ENCODE measurements at regions not wholly inside any gene's neighbourhood (a gene's known extent, or its start where the extent isn't known, plus 50 kb on each side); places are given as distances from the start of the nearest gene placed in this dataset.

- no peak overlapping the region for H3K9ac ChIP-seq (ENCODE audit: low read depth, low read length)
- H3K9me3 ChIP-seq (ENCODE audit: control insufficient read depth, insufficient read depth, low read length) = no peaks in the 10 kb centered on the region
- no peak overlapping the region for H3K4me3 ChIP-seq (ENCODE audit: low read depth, low read length)
- H3K36me3 ChIP-seq (ENCODE audit: control insufficient read depth, insufficient read depth, low read length) = no peaks in the 10 kb centered on the region
- H3K27ac ChIP-seq (ENCODE audit: low read depth, low read length) = no peak overlapping the region
- H3K27me3 ChIP-seq (ENCODE audit: control insufficient read depth, insufficient read depth, low read length) = no peaks in the 10 kb centered on the region
- peaks cover 10% of the 10 kb centered on the region for H3K4me1 ChIP-seq (ENCODE audit: control insufficient read depth, insufficient read depth, low read length)
Observed at GRCh38 chr4:180828455-180829018, 1414.7 kb upstream of the TENM3 start.

- H3K36me3 ChIP-seq (ENCODE audit: control insufficient read depth, insufficient read depth, low read length) = no peaks in the 10 kb centered on the region
- H3K9me3 ChIP-seq (ENCODE audit: control insufficient read depth, insufficient read depth, low read length) = no peaks in the 10 kb centered on the region
- no peak overlapping the region for H3K4me3 ChIP-seq (ENCODE audit: low read depth, low read length)
- H3K9ac ChIP-seq (ENCODE audit: low read depth, low read length) = no peak overlapping the region
- no peaks in the 10 kb centered on the region for H3K27me3 ChIP-seq (ENCODE audit: control insufficient read depth, insufficient read depth, low read length)
- H3K4me1 ChIP-seq (ENCODE audit: control insufficient read depth, insufficient read depth, low read length) = peaks cover 10% of the 10 kb centered on the region
- no peak overlapping the region for H3K27ac ChIP-seq (ENCODE audit: low read depth, low read length)
Observed at GRCh38 chr4:180832073-180832472, 1411.1 kb upstream of the TENM3 start.

GRCh38 chr4:180840142-180840541, 1403.1 kb upstream of the TENM3 start:
- Histone ChIP-seq H3K4me3 (ENCODE audit: low read depth, low read length) (no peak overlapping the region), H3K27ac (ENCODE audit: low read depth, low read length) (no peak overlapping the region), H3K4me1 (ENCODE audit: control insufficient read depth, insufficient read depth, low read length) (no peaks in the 10 kb centered on the region), H3K9ac (ENCODE audit: low read depth, low read length) (no peak overlapping the region), H3K36me3 (ENCODE audit: control insufficient read depth, insufficient read depth, low read length) (no peaks in the 10 kb centered on the region), H3K27me3 (ENCODE audit: control insufficient read depth, insufficient read depth, low read length) (no peaks in the 10 kb centered on the region), H3K9me3 (ENCODE audit: control insufficient read depth, insufficient read depth, low read length) (no peaks in the 10 kb centered on the region)

GRCh38 chr4:180850318-180850940, 1392.8 kb upstream of the TENM3 start:
- Histone ChIP-seq H3K4me1 (ENCODE audit: control insufficient read depth, insufficient read depth, low read length) (peaks cover 10% of the 10 kb centered on the region; the same call in 1 of the 2 replicates), H3K9ac (ENCODE audit: low read depth, low read length) (no peak overlapping the region), H3K9me3 (ENCODE audit: control insufficient read depth, insufficient read depth, low read length) (no peaks in the 10 kb centered on the region), H3K36me3 (ENCODE audit: control insufficient read depth, insufficient read depth, low read length) (no peaks in the 10 kb centered on the region), H3K27me3 (ENCODE audit: control insufficient read depth, insufficient read depth, low read length) (no peaks in the 10 kb centered on the region), H3K27ac (ENCODE audit: low read depth, low read length) (no peak overlapping the region), H3K4me3 (ENCODE audit: low read depth, low read length) (no peak overlapping the region)

GRCh38 chr4:180852738-180853137, 1390.5 kb upstream of the TENM3 start:
- Histone ChIP-seq H3K4me3 (ENCODE audit: low read depth, low read length) (no peak overlapping the region), H3K9me3 (ENCODE audit: control insufficient read depth, insufficient read depth, low read length) (no peaks in the 10 kb centered on the region), H3K9ac (ENCODE audit: low read depth, low read length) (no peak overlapping the region), H3K27ac (ENCODE audit: low read depth, low read length) (no peak overlapping the region), H3K4me1 (ENCODE audit: control insufficient read depth, insufficient read depth, low read length) (peaks cover 10% of the 10 kb centered on the region; the same call in 1 of the 2 replicates), H3K27me3 (ENCODE audit: control insufficient read depth, insufficient read depth, low read length) (no peaks in the 10 kb centered on the region), H3K36me3 (ENCODE audit: control insufficient read depth, insufficient read depth, low read length) (no peaks in the 10 kb centered on the region)

GRCh38 chr4:180855184-180855583, 1388.0 kb upstream of the TENM3 start:
- H3K36me3 ChIP-seq (ENCODE audit: control insufficient read depth, insufficient read depth, low read length) = no peaks in the 10 kb centered on the region
- H3K27me3 ChIP-seq (ENCODE audit: control insufficient read depth, insufficient read depth, low read length) = no peaks in the 10 kb centered on the region
- no peak overlapping the region for H3K9ac ChIP-seq (ENCODE audit: low read depth, low read length)
- no peaks in the 10 kb centered on the region for H3K9me3 ChIP-seq (ENCODE audit: control insufficient read depth, insufficient read depth, low read length)
- peaks cover 10% of the 10 kb centered on the region; the same call in 1 of the 2 replicates for H3K4me1 ChIP-seq (ENCODE audit: control insufficient read depth, insufficient read depth, low read length)
- no peak overlapping the region for H3K27ac ChIP-seq (ENCODE audit: low read depth, low read length)
- no peak overlapping the region for H3K4me3 ChIP-seq (ENCODE audit: low read depth, low read length)

GRCh38 chr4:180860089-180860720, 1383.0 kb upstream of the TENM3 start:
- Histone ChIP-seq H3K9me3 (ENCODE audit: control insufficient read depth, insufficient read depth, low read length) (no peaks in the 10 kb centered on the region), H3K27me3 (ENCODE audit: control insufficient read depth, insufficient read depth, low read length) (no peaks in the 10 kb centered on the region), H3K4me3 (ENCODE audit: low read depth, low read length) (no peak overlapping the region), H3K9ac (ENCODE audit: low read depth, low read length) (no peak overlapping the region), H3K27ac (ENCODE audit: low read depth, low read length) (no peak overlapping the region), H3K36me3 (ENCODE audit: control insufficient read depth, insufficient read depth, low read length) (no peaks in the 10 kb centered on the region), H3K4me1 (ENCODE audit: control insufficient read depth, insufficient read depth, low read length) (no peaks in the 10 kb centered on the region)

- Histone ChIP-seq H3K27ac (ENCODE audit: low read depth, low read length) (no peak overlapping the region), H3K36me3 (ENCODE audit: control insufficient read depth, insufficient read depth, low read length) (no peaks in the 10 kb centered on the region), H3K9me3 (ENCODE audit: control insufficient read depth, insufficient read depth, low read length) (no peaks in the 10 kb centered on the region), H3K4me1 (ENCODE audit: control insufficient read depth, insufficient read depth, low read length) (no peaks in the 10 kb centered on the region), H3K9ac (ENCODE audit: low read depth, low read length) (no peak overlapping the region), H3K27me3 (ENCODE audit: control insufficient read depth, insufficient read depth, low read length) (no peaks in the 10 kb centered on the region), H3K4me3 (ENCODE audit: low read depth, low read length) (no peak overlapping the region)
Observed at GRCh38 chr4:180861651-180862050, 1381.6 kb upstream of the TENM3 start.

- H3K9ac ChIP-seq (ENCODE audit: low read depth, low read length) = no peak overlapping the region
- no peaks in the 10 kb centered on the region for H3K36me3 ChIP-seq (ENCODE audit: control insufficient read depth, insufficient read depth, low read length)
- H3K27me3 ChIP-seq (ENCODE audit: control insufficient read depth, insufficient read depth, low read length) = no peaks in the 10 kb centered on the region
- H3K4me1 ChIP-seq (ENCODE audit: control insufficient read depth, insufficient read depth, low read length) = no peaks in the 10 kb centered on the region
- no peak overlapping the region for H3K4me3 ChIP-seq (ENCODE audit: low read depth, low read length)
- H3K27ac ChIP-seq (ENCODE audit: low read depth, low read length) = no peak overlapping the region
- no peaks in the 10 kb centered on the region for H3K9me3 ChIP-seq (ENCODE audit: control insufficient read depth, insufficient read depth, low read length)
Observed at GRCh38 chr4:180866933-180867643, 1376.1 kb upstream of the TENM3 start.

GRCh38 chr4:180870623-180871022, 1372.6 kb upstream of the TENM3 start:
- Histone ChIP-seq H3K9me3 (ENCODE audit: control insufficient read depth, insufficient read depth, low read length) (no peaks in the 10 kb centered on the region), H3K4me1 (ENCODE audit: control insufficient read depth, insufficient read depth, low read length) (no peaks in the 10 kb centered on the region), H3K27ac (ENCODE audit: low read depth, low read length) (no peak overlapping the region), H3K27me3 (ENCODE audit: control insufficient read depth, insufficient read depth, low read length) (no peaks in the 10 kb centered on the region), H3K9ac (ENCODE audit: low read depth, low read length) (no peak overlapping the region), H3K4me3 (ENCODE audit: low read depth, low read length) (no peak overlapping the region), H3K36me3 (ENCODE audit: control insufficient read depth, insufficient read depth, low read length) (no peaks in the 10 kb centered on the region)

GRCh38 chr4:180898305-180898704, 1344.9 kb upstream of the TENM3 start:
- Histone ChIP-seq H3K4me3 (ENCODE audit: low read depth, low read length) (no peak overlapping the region), H3K36me3 (ENCODE audit: control insufficient read depth, insufficient read depth, low read length) (no peaks in the 10 kb centered on the region), H3K4me1 (ENCODE audit: control insufficient read depth, insufficient read depth, low read length) (no peaks in the 10 kb centered on the region), H3K27ac (ENCODE audit: low read depth, low read length) (no peak overlapping the region), H3K9me3 (ENCODE audit: control insufficient read depth, insufficient read depth, low read length) (no peaks in the 10 kb centered on the region), H3K9ac (ENCODE audit: low read depth, low read length) (no peak overlapping the region), H3K27me3 (ENCODE audit: control insufficient read depth, insufficient read depth, low read length) (no peaks in the 10 kb centered on the region)
